Neutrophil (primary cell): ENCODE measurements at regions not wholly inside any gene's neighbourhood (a gene's known extent, or its start where the extent isn't known, plus 50 kb on each side); places are given as distances from the start of the nearest gene placed in this dataset.

Source experiments
- H3K27ac ChIP-seq: fragments of 200-600 bp; sonication (generic); 2 replicates; pipeline ENCODE4 v1.5.1; 2016; ENCODE audit warnings: mild to moderate bottlenecking, moderate library complexity
- H3K27me3 ChIP-seq: fragments of 200-600 bp; sonication (generic); 2 replicates; pipeline ENCODE4 v1.6.0; 2016; ENCODE audit warnings: mild to moderate bottlenecking
- H3K36me3 ChIP-seq: fragments of 200-600 bp; sonication (generic); 2 replicates; pipeline ENCODE4 v1.5.1; 2017
- H3K4me1 ChIP-seq, 2 experiments: fragments of 200-600 bp in 1 of 2; sonication (generic) in 1 of 2; 1 replicate in 1 of 2; 2 replicates in 1 of 2; pipeline versions ENCODE4 v1.5.1 to v1.6.1; 2013 to 2016; ENCODE audit warnings: low read depth in 1 of 2, low read length in 1 of 2, mild to moderate bottlenecking in 1 of 2, moderate library complexity in 1 of 2; ENCODE audit not compliant: control insufficient read depth in 1 of 2, insufficient read depth in 1 of 2
- H3K4me3 ChIP-seq, 2 experiments: fragments of 200-600 bp in 1 of 2; sonication (generic) in 1 of 2; 1 replicate in 1 of 2; 2 replicates in 1 of 2; pipeline ENCODE4 v1.5.1; 2013 to 2016; ENCODE audit warnings: low read depth in 1 of 2, low read length in 1 of 2, mild to moderate bottlenecking in 1 of 2, moderate library complexity in 1 of 2
- H3K9me3 ChIP-seq: fragments of 200-600 bp; sonication (generic); 2 replicates; pipeline ENCODE4 v1.5.1; 2016
- TF ChIP-seq, protein P1 (sequence below): fragments of 200-600 bp; sonication (generic); IDR thresholded peaks from 2 replicates; pipeline ENCODE4 v1.5.1; 2016; ENCODE audit warnings: antibody characterized with exemption

DNA sequence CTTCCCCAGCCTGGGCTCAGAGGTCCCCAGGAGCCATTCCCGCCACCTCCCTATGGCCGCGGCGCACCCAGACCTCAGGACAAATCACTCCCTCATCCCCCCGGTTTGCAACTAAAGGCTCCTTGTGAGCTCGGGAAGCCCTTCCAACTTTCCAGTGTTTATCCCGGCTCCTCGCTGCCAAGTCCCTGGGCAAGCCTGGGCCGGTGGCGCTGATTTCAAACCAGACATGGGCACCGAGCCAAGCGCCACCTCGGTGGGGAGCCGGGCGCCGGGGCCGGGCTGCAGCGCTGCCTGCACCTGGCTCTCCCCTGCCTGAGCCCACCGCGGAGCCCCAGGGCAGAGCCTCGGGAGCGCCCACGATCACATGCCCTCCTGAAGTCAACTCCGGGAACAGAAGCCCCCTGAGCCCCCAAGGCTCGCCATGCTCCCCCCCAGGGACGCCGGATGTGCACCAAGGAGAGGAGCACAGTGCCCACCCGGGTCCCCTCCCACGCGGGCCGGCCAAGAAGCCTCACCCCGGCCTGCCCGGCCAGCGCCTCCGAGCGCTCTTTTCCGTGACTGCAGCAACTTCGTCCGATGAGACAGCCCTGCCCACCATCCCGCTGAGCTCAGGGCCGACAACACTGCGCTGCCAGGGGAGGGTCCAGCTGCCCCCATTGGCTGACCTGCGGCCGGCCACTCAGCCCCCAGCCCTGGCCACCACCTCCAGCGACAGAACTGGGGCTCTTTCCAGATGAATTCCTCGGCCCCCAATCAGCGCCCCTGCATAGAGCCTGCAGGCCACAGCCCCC, 50.0 kb downstream of the NCOR2 start:
- H3K4me1 ChIP-seq, result no peaks in the 10 kb centered on the region
- H3K36me3 ChIP-seq, result no peaks in the 10 kb centered on the region
- H3K27me3 ChIP-seq, result peaks cover 47% of the 10 kb centered on the region
- no peak overlapping the region for H3K27ac ChIP-seq
- no peaks in the 10 kb centered on the region for H3K9me3 ChIP-seq
- no peak overlapping the region for H3K4me3 ChIP-seq
- TF ChIP-seq, protein P1, sequence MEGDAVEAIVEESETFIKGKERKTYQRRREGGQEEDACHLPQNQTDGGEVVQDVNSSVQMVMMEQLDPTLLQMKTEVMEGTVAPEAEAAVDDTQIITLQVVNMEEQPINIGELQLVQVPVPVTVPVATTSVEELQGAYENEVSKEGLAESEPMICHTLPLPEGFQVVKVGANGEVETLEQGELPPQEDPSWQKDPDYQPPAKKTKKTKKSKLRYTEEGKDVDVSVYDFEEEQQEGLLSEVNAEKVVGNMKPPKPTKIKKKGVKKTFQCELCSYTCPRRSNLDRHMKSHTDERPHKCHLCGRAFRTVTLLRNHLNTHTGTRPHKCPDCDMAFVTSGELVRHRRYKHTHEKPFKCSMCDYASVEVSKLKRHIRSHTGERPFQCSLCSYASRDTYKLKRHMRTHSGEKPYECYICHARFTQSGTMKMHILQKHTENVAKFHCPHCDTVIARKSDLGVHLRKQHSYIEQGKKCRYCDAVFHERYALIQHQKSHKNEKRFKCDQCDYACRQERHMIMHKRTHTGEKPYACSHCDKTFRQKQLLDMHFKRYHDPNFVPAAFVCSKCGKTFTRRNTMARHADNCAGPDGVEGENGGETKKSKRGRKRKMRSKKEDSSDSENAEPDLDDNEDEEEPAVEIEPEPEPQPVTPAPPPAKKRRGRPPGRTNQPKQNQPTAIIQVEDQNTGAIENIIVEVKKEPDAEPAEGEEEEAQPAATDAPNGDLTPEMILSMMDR, result no peak

DNA sequence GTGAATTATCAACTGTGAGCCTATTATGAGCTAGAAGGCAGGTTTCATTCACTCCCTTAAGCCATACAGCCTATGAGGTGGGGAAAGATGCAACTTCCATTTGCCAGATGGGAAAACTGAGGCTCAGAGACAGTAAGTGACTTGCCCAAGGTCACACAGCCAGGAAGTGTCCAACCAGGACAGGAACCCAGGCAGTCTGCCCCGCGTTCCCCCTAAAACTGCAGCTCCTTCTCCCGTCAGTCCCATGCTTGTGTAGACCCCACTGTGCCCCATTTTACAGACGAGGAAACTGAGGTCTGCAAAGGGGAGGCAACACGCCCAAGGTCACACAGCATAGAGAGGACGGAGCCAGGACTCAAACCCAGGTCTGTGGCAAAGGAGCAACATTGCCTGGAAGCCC, 50.6 kb downstream of the NCOR2 start:
- Histone ChIP-seq H3K4me1 (no peaks in the 10 kb centered on the region), H3K27ac (no peak overlapping the region), H3K4me3 (no peak overlapping the region), H3K9me3 (no peaks in the 10 kb centered on the region), H3K36me3 (no peaks in the 10 kb centered on the region), H3K27me3 (peaks cover 47% of the 10 kb centered on the region)
- TF ChIP-seq, protein P1, result no peak

DNA sequence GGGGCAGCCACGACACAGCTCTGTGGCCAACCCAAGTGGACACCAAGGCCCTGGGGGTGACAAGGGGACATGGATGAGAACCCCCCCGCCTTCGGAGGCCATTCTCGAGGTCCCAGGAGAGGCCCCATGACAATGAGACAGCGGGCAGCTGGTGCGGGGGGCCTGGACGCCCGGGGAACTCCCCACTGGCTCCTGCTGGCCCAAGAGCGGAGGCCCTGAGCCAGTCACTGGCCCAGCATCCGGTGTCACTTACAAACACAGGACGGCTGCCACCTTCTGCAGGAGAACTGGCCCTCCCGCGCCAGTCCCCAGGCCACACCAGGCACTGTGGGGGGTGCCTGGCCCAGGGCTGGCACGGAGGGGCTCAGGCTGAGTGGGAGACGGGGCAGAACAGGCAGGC, 51.4 kb downstream of the NCOR2 start:
- no peak overlapping the region for H3K4me3 ChIP-seq
- no peaks in the 10 kb centered on the region for H3K4me1 ChIP-seq
- H3K27me3 ChIP-seq, result peaks cover 44% of the 10 kb centered on the region
- no peaks in the 10 kb centered on the region for H3K36me3 ChIP-seq
- TF ChIP-seq, protein P1, result no peak
- no peak overlapping the region for H3K27ac ChIP-seq
- no peaks in the 10 kb centered on the region for H3K9me3 ChIP-seq

DNA sequence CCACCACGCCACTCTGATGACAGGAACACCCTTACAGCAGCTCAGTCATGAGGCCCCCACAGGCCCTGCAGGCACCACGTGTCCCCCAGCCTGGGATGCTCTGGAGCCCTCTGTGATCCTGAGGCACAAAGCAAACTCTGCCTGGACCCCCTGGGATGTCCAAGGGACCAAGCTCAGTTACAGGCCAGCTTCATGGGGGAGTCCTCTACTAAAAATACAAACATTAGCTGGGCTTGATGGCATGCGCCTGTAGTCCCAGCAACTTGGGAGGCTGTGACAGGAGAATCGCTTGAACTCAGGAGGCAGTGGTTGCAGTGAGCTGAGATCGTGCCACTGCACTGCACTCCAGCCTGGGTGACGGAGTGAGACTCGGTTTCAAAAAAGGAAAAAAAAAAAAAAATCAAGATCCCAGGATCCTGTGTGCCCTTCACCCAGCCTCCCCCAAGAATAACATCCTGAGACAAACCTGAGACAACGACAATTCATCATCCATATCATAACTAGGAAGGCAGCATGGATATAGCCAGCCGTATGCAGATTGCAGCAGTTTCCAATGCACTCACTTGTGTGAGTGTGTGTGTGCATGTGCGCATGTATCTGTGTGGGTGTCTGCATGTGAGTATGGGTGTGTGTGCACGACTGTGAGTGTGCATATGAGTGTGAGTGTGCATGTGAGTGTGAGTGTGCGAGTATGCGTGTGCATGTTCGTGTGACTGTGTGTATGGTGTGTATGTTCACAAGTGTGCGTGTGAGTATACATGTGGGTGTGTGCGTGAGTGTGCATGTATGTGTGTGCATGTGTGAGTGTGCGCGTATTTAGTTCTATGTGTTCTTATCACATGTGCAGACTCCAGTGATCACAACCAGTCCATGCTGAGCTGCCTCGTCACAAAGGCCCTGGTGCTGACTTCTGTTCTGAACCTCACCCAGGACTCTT, 52.1 kb downstream of the NCOR2 start:
- TF ChIP-seq, protein P1, result no peak
- Histone ChIP-seq H3K4me1 (no peaks in the 10 kb centered on the region), H3K27ac (no peak overlapping the region), H3K27me3 (peaks cover 37% of the 10 kb centered on the region), H3K36me3 (no peaks in the 10 kb centered on the region), H3K4me3 (no peak overlapping the region), H3K9me3 (no peaks in the 10 kb centered on the region)

DNA sequence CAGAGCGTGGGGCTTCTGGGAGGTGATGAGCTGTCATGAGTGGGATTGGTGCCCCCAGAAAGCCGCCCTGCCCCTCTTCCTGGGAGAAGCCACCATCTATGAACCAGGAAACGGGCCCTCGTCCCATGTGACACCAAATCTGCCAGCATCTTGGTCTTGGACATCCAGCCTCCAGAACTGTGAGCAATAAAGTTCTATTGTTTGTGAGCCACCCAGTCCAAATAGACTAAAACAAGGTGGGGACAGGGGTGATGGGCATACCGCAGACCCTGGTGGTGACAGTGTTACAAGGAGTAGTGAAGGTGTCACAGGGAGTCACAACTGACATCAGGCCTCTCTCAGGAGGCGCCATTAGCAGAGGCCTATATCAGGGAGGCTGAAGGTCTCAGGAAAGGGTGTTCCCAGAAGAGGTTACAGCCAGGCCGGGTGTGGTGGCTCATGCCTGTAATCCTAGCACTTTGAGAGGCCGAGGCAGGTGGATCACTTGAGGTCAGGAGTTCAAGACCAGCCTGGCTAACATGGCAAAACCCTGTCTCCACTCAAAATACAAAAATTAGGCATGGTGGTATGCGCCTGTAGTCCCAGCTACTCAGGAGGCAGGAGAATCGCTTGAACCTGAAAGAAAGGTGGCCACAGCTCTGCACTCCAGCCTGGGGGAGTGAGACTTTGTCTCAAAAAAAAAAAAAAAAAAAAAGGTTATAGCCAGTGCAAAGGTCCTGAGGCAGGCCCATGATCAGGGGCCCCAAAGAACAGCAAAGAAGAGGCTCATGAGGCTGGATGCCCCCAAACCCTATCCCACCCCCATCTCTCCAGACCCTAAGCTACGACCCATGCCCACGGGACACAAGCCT, 53.0 kb downstream of the NCOR2 start:
- no peaks in the 10 kb centered on the region for H3K36me3 ChIP-seq
- TF ChIP-seq, protein P1, result no peak
- H3K27ac ChIP-seq, result no peak overlapping the region
- H3K27me3 ChIP-seq, result peaks cover 31% of the 10 kb centered on the region
- H3K9me3 ChIP-seq, result no peaks in the 10 kb centered on the region
- H3K4me1 ChIP-seq, result no peaks in the 10 kb centered on the region
- no peak overlapping the region for H3K4me3 ChIP-seq
